ENCODE measurements at regions not wholly inside any gene's neighbourhood (a gene's known extent, or its start where the extent isn't known, plus 50 kb on each side); places are given as distances from the start of the nearest gene placed in this dataset.

DNA sequence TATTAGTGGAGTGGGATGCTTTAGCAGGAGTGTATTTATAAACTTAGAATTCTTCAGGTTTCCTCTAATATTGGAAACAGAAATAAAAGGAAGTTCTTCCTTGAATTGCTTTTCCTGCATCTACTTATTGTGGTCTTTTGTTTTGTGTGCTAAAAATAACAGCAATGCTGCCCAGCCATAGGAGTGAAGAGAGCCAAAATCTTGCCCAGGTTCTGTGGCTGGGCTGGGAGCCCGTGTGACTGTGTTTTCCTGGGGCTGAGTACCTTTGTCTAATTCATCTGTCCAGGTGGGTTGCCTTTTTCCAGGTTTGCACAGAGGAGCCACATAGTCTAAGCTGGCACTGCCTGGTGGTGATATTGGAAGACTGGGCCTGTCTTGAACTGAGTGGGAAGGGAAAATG, 179.7 kb upstream of the ADAMTSL1 start:
- in situ Hi-C loops (cut with HindIII; ENCODE audit: extremely low pct_ligation_motif_present, low pct_unique_long_range_greater_than_20kb) = no loop called here
- intact Hi-C loops (cut with micrococcal nuclease; ENCODE audit: unreplicated experiment) = no loop called here
- no peak overlapping the region for H2AFZ ChIP-seq (ENCODE audit: low read length)
- no peaks in the 10 kb centered on the region for H4K20me1 ChIP-seq (ENCODE audit: insufficient read depth, low read length)
- H3K9ac ChIP-seq (ENCODE audit: insufficient read depth, low read depth, low read length) = no peak overlapping the region
- ChIA-PET POLR2A (no interaction called here), CTCF (ENCODE audit: low intra/inter-chr PET ratio, low total read pairs) (no interaction called here)
- H3K4me3 ChIP-seq (replicated peaks in 1 of 3; ENCODE audit: insufficient read depth in 1 of 3, low read depth in 2 of 3, low read length in 3 of 3) = no peak overlapping the region
- no peaks in the 10 kb centered on the region for H3K4me1 ChIP-seq (ENCODE audit: insufficient read depth, low read length)
- H3K9me3 ChIP-seq (ENCODE audit: low read length) = no peaks in the 10 kb centered on the region
- DNase-seq (ENCODE audit: low spot score) = no peak
- H3K4me2 ChIP-seq (ENCODE audit: low read depth, low read length) = no peak overlapping the region
- H3K36me3 ChIP-seq (replicated peaks in 1 of 2; ENCODE audit: control insufficient read depth in 1 of 2, insufficient read depth in 2 of 2, low read length in 2 of 2) = no peaks in the 10 kb centered on the region
- no TSS peak for BruUV-seq (replicated peaks)
- ATAC-seq = no peak
- no peak for TF ChIP-seq TBP (CRISPR knock-in tag; IDR thresholded peaks at IDR 0.05)
- TF ChIP-seq PITX1 (CRISPR knock-in tag; IDR thresholded peaks at IDR 0.05) = no peak
- no peaks in the 10 kb centered on the region for H3K79me2 ChIP-seq (ENCODE audit: insufficient read depth, low read length)
- 20% methylated on average over 1 of the region's 1 CpG for WGBS (ENCODE audit: low lambda C conversion rate)
- no peaks in the 10 kb centered on the region for H3K27me3 ChIP-seq (ENCODE audit: control insufficient read depth in 1 of 2, insufficient read depth in 2 of 2, low read length in 2 of 2)
- H3K27ac ChIP-seq (ENCODE audit: extremely low read length, insufficient read depth, low read length) = no peak overlapping the region
- no peak for FAIRE-seq

DNA sequence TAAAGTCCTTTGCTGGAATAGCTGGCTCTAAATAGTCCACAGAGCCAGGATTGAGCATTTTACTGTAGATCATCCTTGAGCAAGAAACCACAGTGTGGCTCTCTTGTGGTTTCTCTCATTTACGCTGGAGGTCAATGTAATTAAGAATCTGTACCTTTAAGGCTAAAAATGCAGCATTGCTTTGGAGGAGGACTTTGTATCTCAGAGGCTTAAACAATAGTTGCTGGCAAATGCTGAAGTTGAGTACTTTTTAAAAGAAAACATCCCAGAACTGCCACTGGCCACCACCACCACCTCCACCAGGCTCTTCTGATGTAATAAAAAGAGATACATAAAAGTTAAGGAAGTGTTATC, 177.3 kb upstream of the ADAMTSL1 start:
- DNase-seq (ENCODE audit: low spot score) (no peak), FAIRE-seq (no peak), ATAC-seq (no peak)
- POLR2A ChIA-PET = no interaction called here
- Histone ChIP-seq H3K4me3 (replicated peaks in 1 of 3; ENCODE audit: insufficient read depth in 1 of 3, low read depth in 2 of 3, low read length in 3 of 3) (no peak overlapping the region), H3K9ac (ENCODE audit: insufficient read depth, low read depth, low read length) (no peak overlapping the region), H3K79me2 (ENCODE audit: insufficient read depth, low read length) (no peaks in the 10 kb centered on the region), H3K4me2 (ENCODE audit: low read depth, low read length) (no peak overlapping the region), H3K4me1 (ENCODE audit: insufficient read depth, low read length) (no peaks in the 10 kb centered on the region), H3K36me3 (replicated peaks in 1 of 2; ENCODE audit: control insufficient read depth in 1 of 2, insufficient read depth in 2 of 2, low read length in 2 of 2) (no peaks in the 10 kb centered on the region), H3K27me3 (ENCODE audit: control insufficient read depth in 1 of 2, insufficient read depth in 2 of 2, low read length in 2 of 2) (no peaks in the 10 kb centered on the region), H4K20me1 (ENCODE audit: insufficient read depth, low read length) (no peaks in the 10 kb centered on the region), H2AFZ (ENCODE audit: low read length) (no peak overlapping the region), H3K9me3 (ENCODE audit: low read length) (no peaks in the 10 kb centered on the region), H3K27ac (ENCODE audit: extremely low read length, insufficient read depth, low read length) (no peak overlapping the region)
- BruUV-seq (replicated peaks) = no TSS peak
- in situ Hi-C loops (cut with HindIII; ENCODE audit: extremely low pct_ligation_motif_present, low pct_unique_long_range_greater_than_20kb) (no loop called here), intact Hi-C loops (cut with micrococcal nuclease; ENCODE audit: unreplicated experiment) (no loop called here)
- WGBS (ENCODE audit: low lambda C conversion rate) = 0% methylated on average over 1 of the region's 1 CpG
- CTCF ChIA-PET (ENCODE audit: low intra/inter-chr PET ratio, low total read pairs) = no interaction called here
- TF ChIP-seq, protein P1, sequence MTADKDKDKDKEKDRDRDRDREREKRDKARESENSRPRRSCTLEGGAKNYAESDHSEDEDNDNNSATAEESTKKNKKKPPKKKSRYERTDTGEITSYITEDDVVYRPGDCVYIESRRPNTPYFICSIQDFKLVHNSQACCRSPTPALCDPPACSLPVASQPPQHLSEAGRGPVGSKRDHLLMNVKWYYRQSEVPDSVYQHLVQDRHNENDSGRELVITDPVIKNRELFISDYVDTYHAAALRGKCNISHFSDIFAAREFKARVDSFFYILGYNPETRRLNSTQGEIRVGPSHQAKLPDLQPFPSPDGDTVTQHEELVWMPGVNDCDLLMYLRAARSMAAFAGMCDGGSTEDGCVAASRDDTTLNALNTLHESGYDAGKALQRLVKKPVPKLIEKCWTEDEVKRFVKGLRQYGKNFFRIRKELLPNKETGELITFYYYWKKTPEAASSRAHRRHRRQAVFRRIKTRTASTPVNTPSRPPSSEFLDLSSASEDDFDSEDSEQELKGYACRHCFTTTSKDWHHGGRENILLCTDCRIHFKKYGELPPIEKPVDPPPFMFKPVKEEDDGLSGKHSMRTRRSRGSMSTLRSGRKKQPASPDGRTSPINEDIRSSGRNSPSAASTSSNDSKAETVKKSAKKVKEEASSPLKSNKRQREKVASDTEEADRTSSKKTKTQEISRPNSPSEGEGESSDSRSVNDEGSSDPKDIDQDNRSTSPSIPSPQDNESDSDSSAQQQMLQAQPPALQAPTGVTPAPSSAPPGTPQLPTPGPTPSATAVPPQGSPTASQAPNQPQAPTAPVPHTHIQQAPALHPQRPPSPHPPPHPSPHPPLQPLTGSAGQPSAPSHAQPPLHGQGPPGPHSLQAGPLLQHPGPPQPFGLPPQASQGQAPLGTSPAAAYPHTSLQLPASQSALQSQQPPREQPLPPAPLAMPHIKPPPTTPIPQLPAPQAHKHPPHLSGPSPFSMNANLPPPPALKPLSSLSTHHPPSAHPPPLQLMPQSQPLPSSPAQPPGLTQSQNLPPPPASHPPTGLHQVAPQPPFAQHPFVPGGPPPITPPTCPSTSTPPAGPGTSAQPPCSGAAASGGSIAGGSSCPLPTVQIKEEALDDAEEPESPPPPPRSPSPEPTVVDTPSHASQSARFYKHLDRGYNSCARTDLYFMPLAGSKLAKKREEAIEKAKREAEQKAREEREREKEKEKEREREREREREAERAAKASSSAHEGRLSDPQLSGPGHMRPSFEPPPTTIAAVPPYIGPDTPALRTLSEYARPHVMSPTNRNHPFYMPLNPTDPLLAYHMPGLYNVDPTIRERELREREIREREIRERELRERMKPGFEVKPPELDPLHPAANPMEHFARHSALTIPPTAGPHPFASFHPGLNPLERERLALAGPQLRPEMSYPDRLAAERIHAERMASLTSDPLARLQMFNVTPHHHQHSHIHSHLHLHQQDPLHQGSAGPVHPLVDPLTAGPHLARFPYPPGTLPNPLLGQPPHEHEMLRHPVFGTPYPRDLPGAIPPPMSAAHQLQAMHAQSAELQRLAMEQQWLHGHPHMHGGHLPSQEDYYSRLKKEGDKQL (CRISPR knock-in tag; IDR thresholded peaks at IDR 0.05; ENCODE audit: low read depth) = no peak
- TF ChIP-seq ZNF496 (CRISPR knock-in tag; IDR thresholded peaks at IDR 0.05; ENCODE audit: insufficient replicate concordance) = no peak
- TF ChIP-seq NFE2 (CRISPR knock-in tag; IDR thresholded peaks at IDR 0.05) = no peak
- TF ChIP-seq CAMTA2 (CRISPR knock-in tag; IDR thresholded peaks at IDR 0.05; ENCODE audit: borderline replicate concordance) = no peak
- no peak for TF ChIP-seq ZNF337 (CRISPR knock-in tag; IDR thresholded peaks at IDR 0.05; ENCODE audit: borderline replicate concordance, low read depth)
- TF ChIP-seq ESRRA (CRISPR knock-in tag; IDR thresholded peaks at IDR 0.05; ENCODE audit: low read depth) = no peak
- TF ChIP-seq RBAK (CRISPR knock-in tag; IDR thresholded peaks at IDR 0.05) = no peak
- TF ChIP-seq, protein P2, sequence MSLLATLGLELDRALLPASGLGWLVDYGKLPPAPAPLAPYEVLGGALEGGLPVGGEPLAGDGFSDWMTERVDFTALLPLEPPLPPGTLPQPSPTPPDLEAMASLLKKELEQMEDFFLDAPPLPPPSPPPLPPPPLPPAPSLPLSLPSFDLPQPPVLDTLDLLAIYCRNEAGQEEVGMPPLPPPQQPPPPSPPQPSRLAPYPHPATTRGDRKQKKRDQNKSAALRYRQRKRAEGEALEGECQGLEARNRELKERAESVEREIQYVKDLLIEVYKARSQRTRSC (CRISPR knock-in tag; IDR thresholded peaks at IDR 0.05; ENCODE audit: low read depth) = no peak
- no peak for TF ChIP-seq RXRB (CRISPR knock-in tag; IDR thresholded peaks at IDR 0.05; ENCODE audit: borderline replicate concordance)
- no peak for TF ChIP-seq FOXK2 (IDR thresholded peaks at IDR 0.05)
- no peak for TF ChIP-seq HNF4G (IDR thresholded peaks at IDR 0.05; ENCODE audit: borderline replicate concordance, low read depth, low read length)
- TF ChIP-seq HNF4G (CRISPR knock-in tag; IDR thresholded peaks at IDR 0.05; ENCODE audit: borderline replicate concordance, low read depth) = no peak
- TF ChIP-seq ZNF564 (CRISPR knock-in tag; IDR thresholded peaks at IDR 0.05) = no peak
- no peak for TF ChIP-seq TBP (CRISPR knock-in tag; IDR thresholded peaks at IDR 0.05)
- TF ChIP-seq KLF13 (CRISPR knock-in tag; IDR thresholded peaks at IDR 0.05) = no peak

Measured in HepG2 (cell line).